ENCODE measurements at regions not wholly inside any gene's neighbourhood (a gene's known extent, or its start where the extent isn't known, plus 50 kb on each side); places are given as distances from the start of the nearest gene placed in this dataset.

DNA sequence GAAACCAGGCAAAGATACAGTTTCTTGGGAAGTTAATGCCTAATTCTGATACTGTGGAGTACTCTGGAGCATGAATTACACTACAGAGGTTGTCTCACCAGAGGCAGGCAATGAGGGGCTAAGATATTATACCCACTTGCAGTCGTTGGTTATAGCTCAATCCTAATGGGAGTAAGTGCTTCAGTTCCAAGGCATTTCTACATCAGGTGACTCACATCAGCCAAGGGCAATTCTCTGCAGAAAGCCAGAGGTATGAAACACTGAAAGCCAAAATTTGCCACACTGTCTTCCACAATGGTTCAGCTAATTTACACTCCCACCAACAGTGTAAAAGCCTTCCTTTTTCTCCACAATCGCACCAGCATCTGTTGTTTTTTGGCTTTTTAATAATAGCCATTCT, 174.0 kb upstream of the IL15 start:
- TF ChIP-seq PHF8 (CRISPR knock-in tag; IDR thresholded peaks at IDR 0.05) = no peak
- TF ChIP-seq ZFX (CRISPR knock-in tag; IDR thresholded peaks at IDR 0.05; ENCODE audit: low read depth) = no peak
- no peak for TF ChIP-seq ZNF281 (CRISPR knock-in tag; IDR thresholded peaks at IDR 0.05; ENCODE audit: borderline replicate concordance)
- no peak for TF ChIP-seq TEAD2 (CRISPR knock-in tag; IDR thresholded peaks at IDR 0.05)
- TF ChIP-seq MYC (CRISPR knock-in tag; IDR thresholded peaks at IDR 0.05; ENCODE audit: borderline replicate concordance) = no peak
- TF ChIP-seq ZNF839 (CRISPR knock-in tag; IDR thresholded peaks at IDR 0.05; ENCODE audit: borderline replicate concordance) = no peak
- TF ChIP-seq HMGA1 (CRISPR knock-in tag; conservative IDR thresholded peaks at IDR 0.05) = no peak
- no peak for TF ChIP-seq U2AF2 (IDR thresholded peaks at IDR 0.05; ENCODE audit: low read depth, low read length)
- no peak for TF ChIP-seq ZNF513 (CRISPR knock-in tag; conservative IDR thresholded peaks at IDR 0.05)
- no peak for TF ChIP-seq CSRNP2 (CRISPR knock-in tag; conservative IDR thresholded peaks at IDR 0.05; ENCODE audit: low read depth)
- TF ChIP-seq ATAD3A (CRISPR knock-in tag; IDR thresholded peaks at IDR 0.05) = no peak
- TF ChIP-seq, protein P1, sequence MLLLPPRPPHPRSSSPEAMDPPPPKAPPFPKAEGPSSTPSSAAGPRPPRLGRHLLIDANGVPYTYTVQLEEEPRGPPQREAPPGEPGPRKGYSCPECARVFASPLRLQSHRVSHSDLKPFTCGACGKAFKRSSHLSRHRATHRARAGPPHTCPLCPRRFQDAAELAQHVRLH (CRISPR knock-in tag; IDR thresholded peaks at IDR 0.05; ENCODE audit: borderline replicate concordance, low read depth) = no peak
- TF ChIP-seq SKIL (CRISPR knock-in tag; IDR thresholded peaks at IDR 0.05; ENCODE audit: borderline replicate concordance) = no peak
- ChIA-PET CTCF (ENCODE audit: low intra/inter-chr PET ratio, low total read pairs) (no interaction called here), POLR2A (no interaction called here)
- no TSS peak for BruUV-seq (replicated peaks)
- no peak overlapping the region for H3K4me2 ChIP-seq (ENCODE audit: low read depth, low read length)
- no peaks in the 10 kb centered on the region for H3K79me2 ChIP-seq (ENCODE audit: insufficient read depth, low read length)
- H3K9me3 ChIP-seq (ENCODE audit: low read length) = peaks cover 43% of the 10 kb centered on the region
- H3K4me3 ChIP-seq (replicated peaks in 1 of 3; ENCODE audit: insufficient read depth in 1 of 3, low read depth in 2 of 3, low read length in 3 of 3) = no peak overlapping the region
- H3K27ac ChIP-seq (ENCODE audit: extremely low read length, insufficient read depth, low read length) = no peak overlapping the region
- intact Hi-C loops (cut with micrococcal nuclease; ENCODE audit: unreplicated experiment) = no loop called here
- DNase-seq (ENCODE audit: low spot score) (no peak), FAIRE-seq (no peak), ATAC-seq (no peak)
- no peaks in the 10 kb centered on the region for H3K36me3 ChIP-seq (replicated peaks in 1 of 2; ENCODE audit: control insufficient read depth in 1 of 2, insufficient read depth in 2 of 2, low read length in 2 of 2)
- H3K27me3 ChIP-seq (ENCODE audit: control insufficient read depth in 1 of 2, insufficient read depth in 2 of 2, low read length in 2 of 2) = no peaks in the 10 kb centered on the region
- no peak overlapping the region for H3K9ac ChIP-seq (ENCODE audit: insufficient read depth, low read depth, low read length)
- no peak overlapping the region for H2AFZ ChIP-seq (ENCODE audit: low read length)
- in situ Hi-C loops (cut with HindIII; ENCODE audit: extremely low pct_ligation_motif_present, low pct_unique_long_range_greater_than_20kb) = no loop called here
- 2% methylated on average over 2 of the region's 2 CpGs for WGBS (ENCODE audit: low lambda C conversion rate)
- no peaks in the 10 kb centered on the region for H3K4me1 ChIP-seq (ENCODE audit: insufficient read depth, low read length)
- H4K20me1 ChIP-seq (ENCODE audit: insufficient read depth, low read length) = no peaks in the 10 kb centered on the region
